CD4-positive, alpha-beta T cell treated with Interleukin-15 for 1 hour (primary cell): ENCODE measurements at regions not wholly inside any gene's neighbourhood (a gene's known extent, or its start where the extent isn't known, plus 50 kb on each side); places are given as distances from the start of the nearest gene placed in this dataset.

Experiments used
- DNase-seq: peaks from one replicate; pipeline ENCODE4 v3.0.0-alpha.2; 2020

DNA sequence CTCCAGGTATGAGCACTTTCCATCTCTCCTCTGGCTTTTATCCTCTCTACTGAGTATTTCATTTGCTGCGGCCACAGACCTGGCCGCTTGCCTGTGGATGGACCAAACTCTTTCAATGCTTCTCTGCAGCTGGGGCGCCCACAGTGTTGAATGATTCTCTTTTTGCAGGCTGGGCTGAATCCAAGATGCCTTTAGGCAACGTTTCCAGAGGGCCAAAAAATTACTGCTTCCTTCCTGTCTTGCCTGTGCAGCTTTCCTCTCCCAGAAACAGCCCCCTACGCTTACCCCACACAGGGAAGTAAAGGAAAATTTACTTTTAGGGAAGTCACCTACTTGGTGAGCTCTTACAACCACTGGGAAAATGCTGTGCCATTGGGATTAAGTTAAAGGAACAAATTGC, 55.6 kb upstream of the JDP2 start:
- no peak for DNase-seq

GRCh38 chr14:75373133-75373532, 54.7 kb upstream of the JDP2 start:
- DNase-seq = no peak

GRCh38 chr14:75373616-75374015, 54.2 kb upstream of the JDP2 start:
- DNase-seq = no peak

- no peak for DNase-seq
Measured at GRCh38 chr14:75374911-75375310, 52.9 kb upstream of the JDP2 start.

DNA sequence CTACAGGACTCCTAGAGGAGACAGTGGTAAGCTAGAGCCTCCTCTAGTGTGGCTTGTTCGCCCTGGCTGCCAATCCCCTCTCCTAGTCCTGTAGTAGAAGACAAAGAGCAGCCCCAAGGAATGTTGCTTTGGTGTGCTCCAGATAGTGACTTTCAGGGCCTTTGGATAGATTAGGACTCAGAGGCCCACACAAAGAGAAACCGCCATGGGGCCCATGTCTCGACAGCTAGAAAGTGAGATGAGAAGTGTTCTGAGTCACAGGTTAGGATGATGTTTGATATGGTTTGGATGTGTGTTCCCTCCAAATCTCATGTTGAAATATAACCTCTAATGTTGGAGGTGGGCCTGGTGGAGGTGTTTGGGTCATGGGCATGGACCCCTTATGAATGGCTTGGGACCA, 51.8 kb upstream of the JDP2 start:
- DNase-seq = no peak
